ENCODE measurements at regions not wholly inside any gene's neighbourhood (a gene's known extent, or its start where the extent isn't known, plus 50 kb on each side); places are given as distances from the start of the nearest gene placed in this dataset.
"Not testable (repeated sequence)": the region's sequence is repeated elsewhere in the genome, so short reads cannot be mapped to it uniquely, and the experiment has no call there.

DNA sequence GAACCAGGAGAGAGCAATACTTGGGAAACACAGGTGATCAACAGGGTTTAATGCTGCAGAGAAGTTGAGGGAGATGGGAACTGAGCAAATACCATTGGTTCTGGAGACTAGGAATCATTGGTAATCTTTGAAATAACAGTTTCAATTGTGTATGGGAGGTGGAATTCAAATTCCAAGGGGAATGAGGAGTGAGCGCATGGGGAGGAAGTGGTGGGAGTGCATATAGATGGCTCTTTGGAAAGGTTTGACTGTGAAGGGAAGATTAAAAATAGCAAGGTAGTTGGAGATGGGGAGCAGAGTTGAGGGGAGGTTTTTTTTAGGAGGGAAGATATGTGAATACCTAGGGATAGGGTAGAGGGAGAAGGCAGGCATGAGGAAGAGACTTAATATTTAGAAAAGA lies 51.1 kb upstream of the ROPN1 start:
- DNase-seq: no peak

DNA sequence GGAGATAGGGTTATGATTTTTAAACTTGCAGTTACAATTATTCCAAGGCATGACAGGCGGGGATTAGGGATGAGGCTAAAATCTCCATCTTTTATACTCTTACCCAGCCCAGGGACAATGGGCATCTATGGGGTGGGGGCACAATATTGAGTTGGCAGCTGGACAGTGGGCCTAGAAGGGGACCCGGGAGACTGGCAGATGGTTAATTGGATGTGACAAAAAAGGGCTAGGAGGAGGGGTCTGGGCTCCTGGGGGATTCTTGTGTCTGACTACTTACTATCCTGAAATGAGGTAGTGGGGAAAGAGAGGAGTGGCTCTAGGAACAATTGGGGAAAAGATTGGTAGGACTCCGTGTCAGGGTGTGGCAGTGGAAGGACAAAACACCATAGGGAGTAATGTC lies 53.0 kb upstream of the ROPN1 start:
- DNase-seq: no peak

GRCh38 chr3:124048967-124049798 lies 57.3 kb upstream of the ROPN1 start:
- DNase-seq: no peak

- no peak for DNase-seq
These were observed 59.7 kb upstream of the ROPN1 start for GRCh38 chr3:124051636-124052035.

GRCh38 chr3:124053871-124054270 lies 61.9 kb upstream of the ROPN1 start:
- no peak for DNase-seq

- no peak for DNase-seq
These were observed 64.9 kb upstream of the ROPN1 start for GRCh38 chr3:124056846-124057245.

GRCh38 chr3:124057420-124057819 lies 65.5 kb upstream of the ROPN1 start:
- no peak for DNase-seq

GRCh38 chr3:124059580-124059979 lies 67.7 kb upstream of the ROPN1 start:
- DNase-seq: no peak

GRCh38 chr3:124063197-124063909 lies 71.4 kb upstream of the ROPN1 start:
- no peak for DNase-seq

GRCh38 chr3:124064050-124064449 lies 72.1 kb upstream of the ROPN1 start:
- DNase-seq: no peak

DNA sequence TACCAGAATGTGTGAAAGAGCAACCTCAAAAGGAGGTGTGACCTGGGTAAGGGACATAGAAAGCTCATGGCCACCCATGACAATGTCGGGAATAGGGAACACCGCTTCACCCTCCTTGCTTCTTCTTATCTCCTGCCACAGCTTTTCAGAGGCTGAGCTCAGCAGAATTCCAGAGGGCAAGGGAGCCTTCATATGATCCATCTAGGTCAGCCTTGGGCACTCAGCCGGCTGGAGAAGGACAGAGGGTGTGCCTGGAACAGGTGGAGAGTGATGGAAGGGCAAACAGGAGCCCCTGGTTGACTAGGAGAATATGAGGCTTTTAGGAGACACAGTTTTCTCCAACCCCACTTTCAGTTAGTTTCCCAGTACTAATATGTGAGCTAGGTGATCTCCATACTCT lies 74.6 kb upstream of the ROPN1 start:
- not testable (repeated sequence) for DNase-seq

DNA sequence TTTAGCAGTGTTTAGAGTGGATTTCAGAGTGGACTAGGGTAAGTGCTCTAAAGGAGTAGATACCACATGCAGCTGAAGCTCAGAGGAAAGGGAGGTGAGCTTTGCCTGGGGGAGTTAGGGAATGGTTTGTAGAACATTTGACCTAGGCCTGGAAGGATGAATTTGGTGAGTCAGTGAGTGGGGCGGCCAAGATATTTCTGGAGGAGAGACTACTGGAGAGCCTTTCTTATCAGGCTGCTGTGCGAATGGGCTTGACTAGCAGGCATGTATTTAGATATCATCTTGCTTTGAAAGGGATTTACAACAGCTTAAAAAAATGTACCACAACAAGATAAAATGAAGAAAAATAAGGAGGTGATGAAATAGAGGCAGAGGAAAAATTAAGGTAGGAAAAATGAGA lies 77.8 kb upstream of the ROPN1 start:
- DNase-seq: not testable (repeated sequence)

GRCh38 chr3:124075090-124075489 lies 83.2 kb upstream of the ROPN1 start:
- DNase-seq: not testable (repeated sequence)

GRCh38 chr3:124075753-124076152 lies 83.8 kb upstream of the ROPN1 start:
- DNase-seq: no peak

GRCh38 chr3:124076235-124076634 lies 84.3 kb upstream of the ROPN1 start:
- no peak for DNase-seq

DNA sequence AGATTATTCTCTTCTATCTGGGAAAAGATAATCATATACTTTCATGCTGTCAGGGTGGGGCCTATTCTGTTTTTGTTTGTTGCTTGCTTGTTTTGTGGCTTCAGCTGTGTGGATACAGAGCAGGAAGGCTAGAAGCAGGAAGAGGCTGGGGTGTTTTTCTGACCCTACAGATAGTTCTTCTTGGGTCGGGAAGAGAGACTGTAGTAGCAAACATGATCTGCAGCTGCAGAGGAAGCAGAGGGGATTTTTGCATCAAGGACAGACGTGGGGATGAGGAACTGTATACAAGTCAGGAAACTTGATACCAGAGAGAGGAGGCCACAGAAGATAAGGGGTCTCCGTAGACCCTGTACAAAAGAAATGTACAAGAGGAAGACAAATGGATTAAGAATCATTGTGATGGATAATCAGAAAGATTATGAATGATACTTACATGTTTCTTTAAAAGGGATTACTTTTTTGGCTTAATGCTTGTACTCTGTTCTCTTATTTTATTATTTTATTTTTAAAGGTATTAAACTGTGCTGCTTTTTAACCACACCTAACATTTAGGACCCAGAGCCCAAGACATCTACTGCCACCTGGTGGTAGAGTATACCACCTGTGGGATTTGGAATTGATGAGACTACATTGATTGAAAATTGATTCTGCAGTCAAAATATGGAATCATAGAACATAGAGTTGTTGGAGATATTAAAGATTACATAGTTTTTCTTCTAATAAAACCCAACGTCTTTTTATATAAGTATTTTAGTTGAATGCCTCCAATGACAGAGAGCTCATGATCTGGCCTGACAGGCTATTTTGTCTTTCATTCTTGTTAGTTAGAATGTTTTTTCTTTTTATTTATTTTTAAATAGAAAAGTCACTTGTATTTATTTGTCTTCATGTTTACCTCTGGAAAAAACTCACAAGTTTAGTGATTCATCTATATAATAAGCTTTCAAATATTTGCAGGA lies 87.3 kb upstream of the ROPN1 start:
- no peak for DNase-seq

DNA sequence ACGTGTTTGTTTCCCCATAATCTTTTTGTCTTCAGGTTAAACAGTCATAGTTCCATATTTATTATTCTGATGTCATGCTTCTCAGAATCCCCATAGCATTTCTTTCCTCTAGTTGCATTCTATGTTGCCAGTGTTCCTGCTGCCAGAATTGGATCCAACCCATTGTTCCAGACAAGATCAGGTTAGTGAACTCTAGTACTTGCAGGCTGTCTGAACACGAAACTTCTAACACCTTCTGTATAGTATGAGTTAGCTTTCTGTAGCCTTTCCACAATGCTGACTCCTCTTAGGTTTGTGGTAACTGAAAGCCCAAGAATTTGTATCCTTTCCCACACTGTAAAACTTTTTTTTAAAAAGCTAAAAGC lies 88.0 kb upstream of the ROPN1 start:
- no peak for DNase-seq

DNA sequence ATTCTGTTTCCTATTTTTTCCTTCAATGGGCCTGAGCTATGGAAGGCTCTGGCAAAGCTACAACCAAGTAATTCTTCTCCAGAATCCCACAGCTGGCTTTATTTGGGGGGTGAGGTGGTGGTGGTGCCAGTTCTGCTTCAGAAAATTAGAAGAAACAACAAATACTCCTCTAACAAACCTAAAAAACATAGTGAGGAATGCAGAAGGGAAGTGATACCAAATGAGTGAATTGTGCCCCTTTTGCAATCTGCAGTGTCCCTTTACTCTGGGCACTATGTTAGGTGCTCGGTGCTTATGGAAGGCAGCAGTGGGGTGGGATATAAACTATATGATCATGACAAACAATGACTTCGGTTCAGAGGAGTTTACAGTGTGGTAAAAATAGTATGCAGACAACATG lies 90.4 kb upstream of the ROPN1 start:
- DNase-seq: no peak

GRCh38 chr3:124084022-124084881 lies 92.3 kb upstream of the ROPN1 start:
- no peak for DNase-seq

GRCh38 chr3:124088801-124089200 lies 96.9 kb upstream of the ROPN1 start:
- no peak for DNase-seq

DNA sequence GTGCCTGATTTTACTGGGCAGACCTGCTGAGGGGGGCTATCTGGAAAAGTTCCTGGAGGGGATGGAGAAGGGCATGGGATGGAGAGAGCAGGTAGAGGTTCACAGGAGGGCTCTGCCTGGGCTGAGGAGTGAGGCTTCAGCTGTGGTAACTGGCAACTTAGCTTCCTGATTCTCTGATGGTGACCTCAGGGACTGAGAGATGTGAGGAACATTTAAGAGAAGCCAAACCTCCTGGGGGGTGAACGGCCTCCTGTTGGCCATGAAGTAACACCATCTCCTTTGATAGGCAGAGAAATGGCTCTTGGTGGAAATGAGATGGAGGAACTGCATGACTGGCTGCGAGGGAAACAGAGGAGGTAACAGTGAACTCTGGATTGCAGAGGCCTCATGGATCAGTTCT lies 97.3 kb upstream of the ROPN1 start:
- DNase-seq: no peak

- no peak for DNase-seq
These were observed 99.8 kb upstream of the ROPN1 start for GRCh38 chr3:124091716-124092115.

Data from activated CD8-positive, alpha-beta memory T cell treated with anti-CD3 and anti-CD28 coated beads, Interleukin-2, amount 50 U/mL, for 4 hours (primary cell).